ENCODE measurements at regions not wholly inside any gene's neighbourhood (a gene's known extent, or its start where the extent isn't known, plus 50 kb on each side); places are given as distances from the start of the nearest gene placed in this dataset.

DNA sequence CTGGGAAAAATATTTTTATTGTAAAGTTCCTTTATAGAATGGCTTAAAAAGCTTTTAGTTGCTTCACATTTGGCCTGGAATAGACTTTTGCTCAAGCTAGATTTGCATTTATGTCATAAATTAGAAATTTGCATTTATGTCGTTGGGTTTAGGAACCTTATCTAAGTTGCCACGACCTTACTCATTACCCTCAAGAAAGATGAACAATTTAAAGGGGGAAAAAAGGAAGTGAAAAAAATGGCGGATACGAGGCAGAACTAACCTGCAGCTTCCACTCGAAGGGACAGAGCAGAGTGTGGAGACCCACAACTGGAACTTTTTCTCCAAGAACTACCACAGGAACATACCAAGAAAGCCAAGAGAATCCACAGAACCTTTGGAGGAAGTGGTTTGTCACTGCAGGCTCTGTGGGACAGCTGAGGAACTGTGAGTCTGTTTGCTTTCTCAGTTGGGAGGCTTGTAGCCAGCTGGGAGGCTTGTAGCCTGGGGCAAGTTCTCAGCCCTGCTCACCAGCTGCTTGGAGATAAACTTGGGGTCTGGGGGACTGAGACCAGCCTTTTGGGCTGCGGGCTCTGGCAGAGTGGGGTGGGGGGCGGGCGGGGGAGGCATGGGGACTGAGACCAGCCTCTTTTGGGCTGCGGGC, 349.9 kb upstream of the MEIS1 start:
- DNase-seq: no peak

DNA sequence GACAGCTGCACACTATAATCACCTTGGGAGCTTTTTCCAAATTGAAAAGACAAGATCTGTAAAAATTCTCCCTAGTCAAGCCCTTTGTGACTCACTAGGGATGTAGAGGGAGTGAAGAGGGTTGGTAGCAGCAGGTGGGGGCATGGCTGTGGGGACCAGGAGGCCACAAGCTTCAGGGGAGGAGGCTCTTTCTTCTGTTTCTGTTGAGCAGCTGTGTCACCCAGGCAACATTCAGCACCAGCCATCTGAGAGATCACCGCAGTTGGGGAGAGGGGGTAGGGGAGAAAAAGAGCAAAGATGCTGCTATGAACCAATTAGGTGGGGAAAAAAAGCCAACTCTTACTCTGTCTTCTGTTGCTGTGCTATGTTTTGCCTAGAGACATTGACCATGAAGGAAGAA, 352.3 kb upstream of the MEIS1 start:
- DNase-seq: no peak

DNA sequence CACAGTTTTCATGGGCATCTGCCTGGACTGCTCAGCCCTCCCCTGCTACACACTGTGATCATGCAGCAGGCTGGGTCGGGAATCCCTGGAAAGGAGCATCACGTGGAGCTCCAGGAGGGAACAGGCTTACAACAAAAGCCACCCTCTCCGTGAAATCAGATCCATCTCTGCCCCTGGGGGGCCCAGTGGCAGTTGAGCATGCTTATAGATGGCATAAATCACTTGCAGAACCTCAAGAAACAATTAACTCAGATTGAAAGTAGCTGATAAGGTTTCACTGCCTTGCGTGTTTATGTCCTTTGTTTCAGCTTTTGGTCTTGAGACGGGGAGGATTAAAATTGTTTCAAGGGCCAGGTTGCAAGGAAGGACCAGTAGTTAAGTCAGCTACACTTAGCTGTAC, 354.8 kb upstream of the MEIS1 start:
- DNase-seq: no peak

DNA sequence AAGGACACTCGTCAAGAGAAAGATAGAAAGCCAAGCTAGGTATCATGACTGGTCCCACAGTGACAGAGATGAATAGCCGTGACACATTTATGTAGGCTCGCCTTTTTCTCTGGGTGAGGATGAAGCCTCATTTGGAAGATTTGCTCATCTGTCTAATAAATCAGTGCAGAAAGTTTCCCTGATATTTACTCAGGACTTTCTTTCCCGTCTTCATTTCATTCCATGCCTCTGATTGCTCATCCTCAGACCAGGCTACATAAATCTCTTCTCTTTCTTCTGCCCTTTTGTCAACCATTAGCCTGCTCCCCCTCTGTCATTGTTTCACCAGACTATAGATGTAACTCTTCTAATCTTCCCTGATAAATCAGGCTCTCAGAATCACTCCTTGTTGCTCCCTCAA, 361.8 kb upstream of the MEIS1 start:
- DNase-seq: no peak

DNA sequence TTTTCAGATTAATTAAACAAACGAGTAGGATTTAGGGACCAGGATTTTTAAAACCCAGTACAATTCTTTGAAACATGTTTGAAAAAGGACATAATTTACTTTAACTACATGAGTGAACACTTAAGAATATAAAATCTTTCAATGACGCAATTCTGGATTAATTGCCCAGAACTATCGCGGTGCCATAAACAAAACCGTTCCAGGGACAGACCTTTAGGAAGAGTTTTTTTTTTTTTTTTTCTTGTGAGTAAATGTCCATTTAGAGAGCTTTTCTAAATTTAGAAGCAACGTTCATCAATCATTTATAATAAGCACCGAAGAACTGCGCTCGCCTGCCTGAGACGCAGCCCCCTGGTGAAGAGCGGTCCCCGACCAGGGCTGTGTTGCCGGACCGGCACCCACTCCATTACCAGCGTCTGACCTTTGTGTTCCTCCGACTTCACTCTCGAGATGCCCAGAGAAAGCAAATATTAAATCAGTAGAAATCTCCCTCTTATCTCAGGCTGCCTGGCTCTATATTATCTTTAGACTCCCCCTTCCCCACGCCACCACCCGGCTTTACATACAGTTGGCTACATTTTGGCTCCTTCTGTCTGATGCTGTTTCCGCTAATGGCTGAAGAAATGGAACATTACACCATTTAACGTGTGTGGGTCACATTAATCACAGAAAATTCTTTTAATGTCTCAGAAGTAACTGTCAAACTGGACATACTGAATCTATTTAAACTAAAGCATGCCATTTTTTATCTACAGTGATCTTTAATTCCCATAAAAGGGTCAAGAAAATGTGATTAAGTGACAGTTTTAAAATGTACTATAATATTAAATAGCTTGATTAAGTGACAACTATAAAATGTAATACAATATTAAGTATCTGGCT, 364.0 kb upstream of the MEIS1 start:
- no peak for DNase-seq

DNA sequence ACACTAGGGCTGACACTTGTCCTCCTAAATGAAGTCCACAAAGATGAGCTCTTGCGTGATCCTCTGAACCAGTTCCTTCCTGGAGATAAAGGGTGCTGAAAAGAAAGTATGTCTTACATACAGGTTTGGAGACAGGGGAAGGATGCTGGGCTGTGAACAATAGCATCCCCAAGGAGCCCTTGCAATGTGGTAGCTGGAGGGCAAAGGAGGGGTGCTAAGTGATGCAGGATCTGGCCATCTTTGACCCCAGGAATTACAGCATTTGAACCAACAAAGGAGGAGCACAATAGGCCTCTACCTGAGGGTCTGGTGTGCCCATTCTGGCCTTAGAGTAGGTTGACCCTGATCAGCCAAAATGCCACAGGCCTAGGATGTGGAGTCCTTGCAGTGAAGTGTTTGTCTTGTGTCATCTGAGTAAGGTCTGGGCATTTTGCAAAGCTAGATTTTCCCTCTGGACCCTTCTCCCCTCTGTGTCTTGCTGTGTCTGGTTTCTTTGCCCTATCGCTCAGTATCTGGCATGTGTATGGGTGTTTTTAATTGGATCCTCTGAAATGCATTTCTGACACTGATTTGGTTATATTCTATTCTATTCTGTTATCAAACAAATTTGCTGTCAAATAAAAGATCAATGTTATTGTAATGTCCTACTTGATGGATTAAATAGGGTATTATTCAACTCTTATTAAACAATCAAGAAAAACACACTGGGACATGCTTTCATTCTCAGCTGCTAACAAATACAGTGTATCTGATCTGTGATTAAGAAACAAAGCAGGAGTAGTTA, 364.8 kb upstream of the MEIS1 start:
- no peak for DNase-seq

DNA sequence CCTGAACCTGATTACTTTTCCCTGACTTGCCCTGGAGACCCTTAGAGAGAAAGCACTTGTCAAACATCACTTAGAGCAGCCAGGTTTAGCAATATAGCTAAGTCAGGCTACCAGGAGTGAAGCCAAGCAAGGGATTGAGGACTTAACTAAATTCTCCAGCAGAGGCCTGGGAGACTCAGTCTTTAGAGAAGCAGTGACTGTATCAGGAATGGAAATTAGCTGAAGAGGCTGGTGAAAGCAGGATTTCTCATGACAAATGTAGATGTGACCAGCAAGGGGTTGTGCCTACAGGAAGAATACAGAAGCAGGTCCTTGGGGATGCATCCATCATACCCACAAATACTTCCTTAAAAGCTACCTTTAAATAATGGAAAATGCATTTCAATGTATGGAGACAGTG, 368.9 kb upstream of the MEIS1 start:
- no peak for DNase-seq

DNA sequence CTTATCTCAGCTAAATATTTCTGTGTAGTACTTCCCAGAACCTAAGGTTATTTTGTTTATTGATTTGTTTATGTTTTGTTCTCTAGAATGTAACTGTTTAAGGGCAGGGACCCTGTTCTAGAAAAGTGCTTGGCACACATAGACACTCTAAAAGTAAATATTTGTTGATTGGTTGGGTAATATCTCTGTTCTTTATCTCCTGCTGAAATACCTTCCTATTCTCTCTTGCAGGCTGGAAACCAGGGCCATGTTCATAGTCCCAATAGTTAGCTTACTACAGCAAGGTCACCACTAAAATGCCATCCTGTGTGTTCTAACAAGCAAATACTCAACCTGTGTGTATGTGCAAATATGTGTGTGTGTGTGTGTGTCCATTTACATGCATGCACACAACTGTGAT, 375.6 kb upstream of the MEIS1 start:
- no peak for DNase-seq

DNA sequence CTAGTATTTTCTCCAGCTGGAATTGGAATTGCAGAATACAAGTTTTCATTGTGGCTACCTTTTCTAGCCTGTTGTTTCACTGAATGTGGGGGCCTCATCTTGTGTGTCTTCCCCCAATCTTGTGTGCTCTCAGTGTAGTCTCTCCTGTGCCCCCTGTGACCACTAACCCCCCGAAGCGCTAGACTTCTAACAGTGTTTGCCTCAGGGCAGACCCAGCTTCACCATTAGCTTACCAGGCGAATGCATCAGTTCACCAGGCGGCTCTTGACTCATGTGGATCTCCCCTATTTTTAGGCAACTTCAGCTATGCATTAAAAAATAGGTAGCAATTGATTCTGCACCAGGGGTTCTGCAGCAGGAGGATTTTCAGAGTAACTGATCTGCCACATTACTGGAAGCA, 376.2 kb upstream of the MEIS1 start:
- no peak for DNase-seq

DNA sequence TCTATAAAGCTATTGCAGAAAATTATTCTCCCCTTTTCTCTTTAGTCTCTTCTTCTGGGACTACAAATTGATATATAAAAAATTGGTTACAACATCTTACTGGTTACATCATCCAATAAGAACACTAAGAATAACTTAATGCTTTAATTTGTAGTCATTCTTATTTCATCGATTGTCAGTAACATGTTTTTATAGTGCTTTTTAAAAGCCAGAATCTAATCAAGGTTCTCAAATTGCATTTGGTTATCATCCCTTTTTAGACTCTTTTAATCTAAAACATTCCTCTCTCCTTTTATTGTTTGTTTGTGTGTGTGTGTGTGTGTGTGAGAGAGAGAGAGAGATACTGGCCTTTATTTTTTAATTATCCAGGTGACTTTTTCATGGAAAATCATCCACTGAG, 377.1 kb upstream of the MEIS1 start:
- DNase-seq: no peak

DNA sequence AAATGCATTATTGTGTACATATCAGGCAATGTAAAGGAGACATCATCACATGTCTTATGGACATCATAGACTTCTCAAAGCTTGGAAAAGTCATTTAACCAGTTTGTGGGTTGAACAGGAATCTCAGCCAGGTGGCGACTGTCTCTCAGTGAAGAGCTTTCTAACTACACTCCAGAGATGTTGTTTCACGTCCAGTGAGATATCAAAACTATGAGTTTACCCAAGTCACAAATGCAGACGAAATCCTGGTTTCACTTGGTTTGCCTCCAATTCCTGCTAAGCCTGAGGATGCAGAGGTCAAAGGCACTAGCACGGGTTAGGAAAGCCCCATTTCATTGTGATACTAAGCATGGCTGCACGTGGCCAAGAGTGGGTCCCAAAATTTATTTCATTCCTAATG, 384.5 kb upstream of the MEIS1 start:
- DNase-seq: no peak

DNA sequence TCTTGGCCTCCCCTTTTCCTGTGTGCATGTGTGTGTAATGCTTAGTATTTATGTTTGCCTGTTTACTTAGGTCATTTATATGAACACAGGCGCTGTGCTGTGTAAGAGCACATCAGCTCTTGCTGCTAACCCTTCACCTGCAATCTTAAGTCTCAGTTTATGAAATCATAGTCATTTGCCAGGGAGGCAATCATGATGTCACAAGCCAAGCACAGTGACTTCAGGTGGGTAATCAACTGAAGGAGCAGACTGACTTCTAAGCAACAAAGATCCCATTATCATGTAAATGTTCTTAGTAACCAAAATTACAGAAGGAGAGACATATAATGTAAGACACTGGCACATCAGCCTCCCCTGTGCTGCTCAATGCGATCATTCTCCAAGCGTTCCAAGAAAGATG, 386.3 kb upstream of the MEIS1 start:
- no peak for DNase-seq

DNA sequence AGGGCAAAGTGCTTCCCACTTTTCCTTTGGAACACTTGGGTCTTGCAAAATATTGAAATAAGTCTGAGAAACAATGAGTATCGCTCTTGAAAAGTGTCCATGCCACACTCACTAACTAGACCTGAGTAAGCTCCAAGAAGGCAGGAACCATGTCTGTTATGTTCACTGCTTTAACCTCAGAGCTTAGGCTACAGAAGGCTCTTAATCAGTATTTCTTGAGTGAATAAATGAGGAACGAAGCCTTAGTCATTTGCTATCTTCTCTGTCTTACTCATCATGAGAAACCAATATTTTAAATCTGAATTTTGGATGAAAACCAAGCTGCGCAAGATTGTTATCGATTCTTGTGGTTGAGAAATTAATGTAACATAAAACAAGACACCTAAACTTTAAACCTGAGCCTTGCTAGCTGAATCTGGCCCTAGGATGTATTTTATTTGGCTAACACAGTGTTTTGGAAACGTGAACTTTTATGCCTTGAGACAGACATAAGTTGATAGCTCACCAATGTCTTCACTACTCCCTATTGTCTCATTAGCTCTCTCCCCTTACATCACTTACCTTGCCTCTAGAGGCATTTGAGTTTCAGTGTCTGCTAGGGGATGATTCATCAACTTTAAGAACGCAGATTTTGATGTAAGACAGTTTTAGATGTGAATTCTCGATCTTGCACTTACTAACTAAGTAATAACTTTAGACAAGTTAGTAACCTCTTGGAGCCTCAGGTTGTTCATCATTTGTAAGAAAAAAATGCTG, 392.8 kb upstream of the MEIS1 start:
- no peak for DNase-seq

DNA sequence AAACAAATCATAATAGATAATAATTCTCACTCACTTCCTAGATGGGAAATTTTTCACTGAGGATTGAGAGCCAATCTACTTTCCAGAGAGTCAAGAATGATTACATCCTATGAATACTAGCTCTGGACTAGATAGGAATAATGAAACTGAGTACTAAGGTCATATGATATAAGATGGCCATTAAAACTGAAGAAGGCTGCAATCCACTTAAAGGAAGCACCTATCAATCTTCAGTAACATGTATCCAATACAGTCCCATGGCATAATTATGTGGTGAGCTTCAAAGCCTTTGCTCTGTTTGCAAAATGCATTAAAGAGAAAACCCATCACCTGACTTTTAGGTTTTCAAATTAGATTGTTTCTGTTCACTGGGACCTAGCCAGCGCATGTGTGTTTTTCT, 398.0 kb upstream of the MEIS1 start:
- no peak for DNase-seq

DNA sequence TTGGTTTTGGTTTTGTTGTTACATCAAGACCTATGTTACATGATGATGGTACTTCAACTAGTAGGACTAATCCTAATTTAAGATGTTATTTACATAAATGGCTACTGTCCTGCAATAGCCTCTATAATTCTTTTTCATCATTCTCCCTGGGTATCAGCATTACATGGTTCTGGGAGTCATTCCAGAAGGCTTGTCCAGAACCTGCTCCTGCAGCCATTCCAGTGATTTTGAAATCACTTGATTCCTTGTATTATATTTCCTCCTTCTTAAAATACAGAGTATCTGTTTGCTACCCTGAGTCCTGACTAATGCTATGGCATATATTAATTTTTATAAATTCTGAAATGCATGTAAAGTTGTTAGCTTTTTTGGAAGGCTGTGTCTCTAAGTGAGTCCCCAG, 400.5 kb upstream of the MEIS1 start:
- DNase-seq: no peak

DNA sequence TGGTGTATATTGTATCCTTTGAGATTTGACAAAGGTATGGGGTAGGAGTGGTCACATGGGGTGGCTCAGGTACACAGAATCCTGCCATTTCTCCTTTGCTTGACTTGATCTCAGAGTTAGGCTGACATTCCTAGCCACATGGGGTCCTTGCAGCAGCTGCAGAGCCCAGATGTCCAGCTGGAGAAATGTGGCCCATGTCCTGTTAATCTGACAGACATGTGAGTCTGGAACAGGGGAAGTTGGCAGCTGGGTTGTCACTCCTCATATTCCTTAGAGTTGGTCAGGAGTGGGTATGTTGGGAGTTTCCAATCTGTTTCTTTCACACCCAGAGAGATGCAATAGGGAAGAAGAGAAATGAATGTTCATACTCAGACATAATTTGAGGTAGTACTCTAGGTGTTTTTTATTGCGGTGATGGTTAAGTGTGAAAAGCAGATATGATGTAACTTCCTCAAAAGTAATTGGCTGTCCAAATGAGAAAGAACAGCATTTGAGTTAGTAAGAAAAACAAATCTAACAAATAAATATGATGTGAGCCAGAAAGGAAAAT, 402.6 kb upstream of the MEIS1 start:
- no peak for DNase-seq

DNA sequence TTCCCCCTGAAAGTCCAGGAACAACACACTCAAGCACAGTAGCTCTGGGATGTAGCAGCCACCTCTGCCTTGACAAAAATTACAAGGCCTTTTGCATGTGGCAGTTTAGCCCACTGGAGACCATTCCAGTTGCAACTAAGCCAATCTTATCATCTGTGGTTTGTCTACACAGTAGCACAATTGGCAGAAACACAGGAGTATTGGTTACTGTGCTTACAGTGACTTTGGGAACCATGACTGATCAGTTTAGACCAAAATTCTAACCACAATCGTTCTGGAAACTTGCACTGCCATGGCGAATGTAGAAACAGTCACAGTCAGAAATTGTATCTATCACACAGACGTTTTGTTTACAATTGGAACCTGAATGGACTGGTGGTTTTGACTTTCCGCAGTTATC, 403.7 kb upstream of the MEIS1 start:
- no peak for DNase-seq

DNA sequence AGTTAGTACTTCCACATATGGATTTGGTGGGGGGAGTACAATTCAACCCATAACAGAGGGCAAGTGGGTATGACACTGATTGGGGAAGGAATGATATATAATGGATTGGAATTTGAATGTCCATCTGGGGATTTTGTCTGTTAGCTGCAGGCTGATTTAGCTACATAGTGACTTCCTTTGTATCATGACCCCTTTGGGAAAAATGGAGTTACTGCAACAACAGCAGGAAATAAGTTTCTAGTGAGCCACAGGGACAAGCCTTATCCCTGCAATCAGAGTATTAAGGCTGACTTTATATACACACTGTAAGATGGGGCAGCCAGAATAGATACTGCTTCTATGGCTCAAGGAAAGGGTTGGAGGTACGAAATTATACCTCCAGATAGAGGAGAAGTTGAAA, 404.4 kb upstream of the MEIS1 start:
- no peak for DNase-seq

DNA sequence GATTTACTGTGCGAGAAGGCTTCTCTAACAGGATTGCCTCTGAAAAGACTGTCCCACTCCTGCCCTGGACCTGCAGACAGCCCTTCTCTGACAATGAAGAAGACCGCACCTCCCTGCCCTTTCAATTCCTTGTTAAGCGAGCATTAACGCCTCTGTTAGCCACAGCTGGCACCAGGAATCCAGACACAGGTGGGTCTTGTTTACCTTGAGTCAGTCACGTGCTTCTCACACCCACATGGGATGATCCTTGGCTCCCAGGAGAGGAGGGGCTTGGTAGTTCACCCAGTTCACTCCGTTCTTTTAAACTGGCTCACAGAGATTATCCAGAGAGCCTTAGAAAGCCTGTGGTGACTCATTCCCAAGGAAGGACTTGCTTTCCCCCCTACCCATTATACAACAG, 410.5 kb upstream of the MEIS1 start:
- no peak for DNase-seq

DNA sequence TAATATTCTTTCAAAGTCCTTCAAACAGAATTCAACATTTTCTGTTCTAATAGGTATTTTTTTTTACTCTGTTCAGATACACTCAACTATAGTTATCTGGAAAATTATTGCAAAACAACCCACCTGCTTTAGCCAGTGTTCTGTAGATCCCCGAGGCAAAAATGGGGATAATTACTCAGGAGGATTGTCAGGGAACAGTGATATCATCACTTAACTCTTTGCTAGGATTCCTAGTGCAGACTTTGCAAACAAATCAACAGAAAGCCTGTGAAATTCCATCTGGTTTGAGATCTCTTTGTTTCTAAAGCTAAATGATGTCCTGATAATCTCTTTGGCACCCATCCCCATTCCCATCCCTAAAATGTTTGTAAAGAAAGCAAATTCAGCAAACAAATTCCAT, 413.6 kb upstream of the MEIS1 start:
- DNase-seq: no peak

DNA sequence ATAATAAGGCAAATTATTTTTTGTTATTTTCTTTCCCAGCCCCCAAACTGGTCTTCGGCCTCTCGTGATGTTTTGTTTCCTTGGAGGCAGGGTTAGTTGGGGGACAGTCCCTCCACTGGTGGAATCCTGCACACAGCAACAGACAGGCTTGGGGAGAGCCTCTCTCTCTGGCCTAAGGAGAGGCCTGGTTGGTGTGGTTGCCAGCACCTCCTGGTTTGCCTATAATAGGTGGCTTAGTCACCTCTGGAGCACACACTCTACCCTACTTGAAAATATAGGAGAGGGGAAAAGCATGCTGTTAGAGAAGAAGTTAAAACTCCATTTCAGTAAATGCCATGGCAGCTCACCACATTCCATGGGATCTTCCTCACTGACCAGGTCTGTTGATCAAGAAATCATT, 417.2 kb upstream of the MEIS1 start:
- DNase-seq: no peak

DNA sequence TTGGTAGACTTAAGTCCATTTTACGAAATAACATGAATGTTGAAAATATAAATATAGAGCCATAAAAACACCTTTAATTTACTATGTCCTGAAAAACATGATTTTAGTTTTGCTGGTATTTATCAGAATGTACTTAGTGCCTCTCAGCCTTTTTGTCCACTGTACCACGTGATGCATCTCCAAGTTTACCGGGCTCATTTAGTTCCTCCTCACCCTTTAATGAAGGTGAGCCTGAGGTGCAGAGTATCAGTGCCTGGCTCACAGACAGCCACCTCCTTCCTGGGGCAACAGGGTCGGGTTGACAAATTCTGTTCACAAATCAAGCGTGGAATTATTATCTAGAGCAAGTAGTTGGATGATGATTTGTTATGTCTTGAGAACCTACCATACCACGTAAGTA, 420.5 kb upstream of the MEIS1 start:
- DNase-seq: no peak

DNA sequence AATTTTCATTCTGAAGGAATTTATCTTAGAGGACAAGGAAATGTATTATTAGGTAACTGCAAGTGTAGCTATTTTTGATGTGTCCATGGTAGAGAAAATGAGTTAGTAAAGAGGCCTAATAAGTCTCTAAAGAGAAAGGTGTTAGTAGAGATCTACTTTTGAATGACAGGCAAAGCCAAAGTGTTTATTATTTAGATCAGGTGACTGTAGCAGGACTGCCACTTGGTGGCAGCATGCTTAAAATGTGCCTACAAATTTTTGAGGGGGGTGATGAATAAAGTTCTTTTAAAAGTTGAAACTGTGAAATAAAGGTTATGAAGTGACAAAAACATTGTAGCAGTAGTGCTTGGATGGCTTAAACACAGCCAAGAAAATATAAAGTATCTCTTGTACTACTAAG, 421.5 kb upstream of the MEIS1 start:
- no peak for DNase-seq
